GM13976 (cell line): ENCODE measurements at regions not wholly inside any gene's neighbourhood (a gene's known extent, or its start where the extent isn't known, plus 50 kb on each side); places are given as distances from the start of the nearest gene placed in this dataset.

ENCODE experiments used
- DNase-seq: peaks from one replicate; pipeline ENCODE4 v3.0.0; 2012; ENCODE audit warnings: low spot score
- in situ Hi-C: fragments of 300-500 bp; cut with MboI; formaldehyde crosslinking; loops from one replicate; pipeline ENCODE4 v1.12.0; 2022; ENCODE audit warnings: low sequenced_read_pairs, mixed read lengths, inconsistent platforms; ENCODE audit not compliant: unreplicated experiment
- TF ChIP-seq, protein P1 (sequence below): IDR thresholded peaks from 2 replicates; pipeline ENCODE4 v1.5.1; 2012; ENCODE audit warnings: borderline replicate concordance, mild to moderate bottlenecking; ENCODE audit not compliant: insufficient read depth; ENCODE audit errors: extremely low read depth, missing control alignments, control extremely low read depth

DNA sequence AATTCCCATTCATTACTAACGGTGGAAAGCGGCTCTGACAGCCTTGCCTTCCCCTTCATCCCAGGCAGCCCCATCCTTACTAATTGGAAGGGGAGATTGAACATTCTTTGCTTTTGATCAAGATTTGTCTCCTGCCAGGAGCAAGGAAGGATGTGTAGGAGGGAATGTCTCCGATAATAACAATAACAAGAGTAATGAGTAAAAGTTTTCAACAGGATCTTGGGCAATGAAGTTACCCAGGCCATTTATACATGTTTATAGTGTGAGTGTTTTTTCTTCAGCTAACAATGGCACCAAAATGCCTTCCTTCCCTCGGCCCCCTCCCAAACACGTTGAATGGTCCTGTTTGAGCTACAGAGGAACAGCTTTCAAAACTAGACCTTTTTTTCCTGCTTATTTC is 83.8 kb downstream of the GATA6 start:
- in situ Hi-C loops, result loop anchor here (25.0 kb wide), 1 partner anchor 109 kb away; no protein-coding TSS in a partner anchor
- DNase-seq, result no peak
- TF ChIP-seq, protein P1, sequence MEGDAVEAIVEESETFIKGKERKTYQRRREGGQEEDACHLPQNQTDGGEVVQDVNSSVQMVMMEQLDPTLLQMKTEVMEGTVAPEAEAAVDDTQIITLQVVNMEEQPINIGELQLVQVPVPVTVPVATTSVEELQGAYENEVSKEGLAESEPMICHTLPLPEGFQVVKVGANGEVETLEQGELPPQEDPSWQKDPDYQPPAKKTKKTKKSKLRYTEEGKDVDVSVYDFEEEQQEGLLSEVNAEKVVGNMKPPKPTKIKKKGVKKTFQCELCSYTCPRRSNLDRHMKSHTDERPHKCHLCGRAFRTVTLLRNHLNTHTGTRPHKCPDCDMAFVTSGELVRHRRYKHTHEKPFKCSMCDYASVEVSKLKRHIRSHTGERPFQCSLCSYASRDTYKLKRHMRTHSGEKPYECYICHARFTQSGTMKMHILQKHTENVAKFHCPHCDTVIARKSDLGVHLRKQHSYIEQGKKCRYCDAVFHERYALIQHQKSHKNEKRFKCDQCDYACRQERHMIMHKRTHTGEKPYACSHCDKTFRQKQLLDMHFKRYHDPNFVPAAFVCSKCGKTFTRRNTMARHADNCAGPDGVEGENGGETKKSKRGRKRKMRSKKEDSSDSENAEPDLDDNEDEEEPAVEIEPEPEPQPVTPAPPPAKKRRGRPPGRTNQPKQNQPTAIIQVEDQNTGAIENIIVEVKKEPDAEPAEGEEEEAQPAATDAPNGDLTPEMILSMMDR, result no peak
